Left lung (tissue), 4 donors: ENCODE measurements at regions not wholly inside any gene's neighbourhood (a gene's known extent, or its start where the extent isn't known, plus 50 kb on each side); places are given as distances from the start of the nearest gene placed in this dataset.

Experiments
- ATAC-seq: fragments of 200-7000 bp; cut with Tn5 transposase; one replicate; pipeline ENCODE4 v1.9.1; 2020; ENCODE audit warnings: moderate library complexity
- DNase-seq, 4 donors: peaks; one replicate each; pipeline ENCODE4 v3.0.0-alpha.2; 2013 to 2020
- H3K27ac ChIP-seq, 2 donors: fragments of 200-600 bp; sonication (generic) in 1 of 2; one replicate each; pipeline versions ENCODE4 v1.5.0 to v1.8.0; 2020 to 2021
- H3K27me3 ChIP-seq, 2 donors: fragments of 200-600 bp; sonication (generic) in 1 of 2; one replicate each; pipeline versions ENCODE4 v1.5.0 to v1.8.0; 2020 to 2021
- H3K36me3 ChIP-seq, 2 donors: fragments of 200-600 bp; sonication (generic) in 1 of 2; one replicate each; pipeline versions ENCODE4 v1.5.0 to v1.8.0; 2020 to 2021
- H3K4me1 ChIP-seq, 2 donors: fragments of 200-600 bp; one replicate each; pipeline ENCODE4 v1.8.0; 2021
- H3K4me3 ChIP-seq, 2 donors: fragments of 200-600 bp; sonication (generic) in 1 of 2; one replicate each; pipeline versions ENCODE4 v1.5.0 to v1.8.0; 2020 to 2021; ENCODE audit warnings: mild to moderate bottlenecking in 1 of 2
- H3K9me3 ChIP-seq, 2 donors: fragments of 200-600 bp; sonication (generic) in 1 of 2; one replicate each; pipeline versions ENCODE4 v1.5.0 to v1.8.0; 2020 to 2021
- intact Hi-C, 2 donors: fragments of 100-400 bp; cut with DNase I; formaldehyde crosslinking; loops; one replicate each; pipeline versions ENCODE4 v1.11.2 to v1.14.2; 2022
- TF ChIP-seq, protein P1 (sequence below), 2 donors: fragments of 200-600 bp; sonication (generic) in 1 of 2; IDR thresholded peaks; one replicate each; pipeline versions ENCODE4 v1.5.0 to v1.8.0; 2021; ENCODE audit warnings: antibody characterized with exemption in 2 of 2
- donor health status: DM: no; HTN: yes; CAD: no.
- donor health status: DM: no; HTN: no; CAD: no.

DNA sequence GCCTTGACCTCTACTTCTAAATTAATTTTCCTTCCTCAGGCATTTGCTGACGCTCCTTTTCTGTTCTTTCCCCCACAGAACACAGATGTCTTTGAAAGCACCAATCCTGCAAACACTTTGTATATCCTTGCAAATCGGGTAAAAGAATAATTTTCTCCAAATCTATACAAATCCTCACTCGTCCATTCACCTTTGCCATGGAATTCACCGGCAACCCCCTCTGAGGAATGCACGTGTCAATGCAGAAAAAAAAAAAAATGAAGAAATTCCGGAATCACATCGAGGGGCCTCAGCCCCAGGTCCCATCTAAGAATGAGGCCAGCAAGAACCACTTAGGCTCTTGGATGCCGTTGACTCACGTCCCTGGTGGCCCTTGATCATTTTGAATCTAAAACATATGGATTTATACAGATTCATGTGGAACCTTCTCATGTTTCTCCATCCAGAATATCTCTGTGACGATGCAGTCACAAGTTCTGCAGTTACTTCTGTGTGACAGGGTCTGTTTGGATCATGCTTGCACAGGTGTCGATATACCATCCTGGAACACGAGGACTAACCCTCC is 136.9 kb downstream of the RBFOX3 start:
- no peak for DNase-seq
- intact Hi-C loops: no loop called here
- no peaks in the 10 kb centered on the region for H3K9me3 ChIP-seq
- no peaks in the 10 kb centered on the region for H3K4me1 ChIP-seq
- no peak for ATAC-seq
- no peak overlapping the region for H3K4me3 ChIP-seq
- H3K36me3 ChIP-seq: no peaks in the 10 kb centered on the region
- H3K27me3 ChIP-seq: peaks cover 0 to 95% of the 10 kb centered on the region in 2 donors
- TF ChIP-seq, protein P1, sequence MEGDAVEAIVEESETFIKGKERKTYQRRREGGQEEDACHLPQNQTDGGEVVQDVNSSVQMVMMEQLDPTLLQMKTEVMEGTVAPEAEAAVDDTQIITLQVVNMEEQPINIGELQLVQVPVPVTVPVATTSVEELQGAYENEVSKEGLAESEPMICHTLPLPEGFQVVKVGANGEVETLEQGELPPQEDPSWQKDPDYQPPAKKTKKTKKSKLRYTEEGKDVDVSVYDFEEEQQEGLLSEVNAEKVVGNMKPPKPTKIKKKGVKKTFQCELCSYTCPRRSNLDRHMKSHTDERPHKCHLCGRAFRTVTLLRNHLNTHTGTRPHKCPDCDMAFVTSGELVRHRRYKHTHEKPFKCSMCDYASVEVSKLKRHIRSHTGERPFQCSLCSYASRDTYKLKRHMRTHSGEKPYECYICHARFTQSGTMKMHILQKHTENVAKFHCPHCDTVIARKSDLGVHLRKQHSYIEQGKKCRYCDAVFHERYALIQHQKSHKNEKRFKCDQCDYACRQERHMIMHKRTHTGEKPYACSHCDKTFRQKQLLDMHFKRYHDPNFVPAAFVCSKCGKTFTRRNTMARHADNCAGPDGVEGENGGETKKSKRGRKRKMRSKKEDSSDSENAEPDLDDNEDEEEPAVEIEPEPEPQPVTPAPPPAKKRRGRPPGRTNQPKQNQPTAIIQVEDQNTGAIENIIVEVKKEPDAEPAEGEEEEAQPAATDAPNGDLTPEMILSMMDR (IDR thresholded peaks at IDR 0.05): no peak
- H3K27ac ChIP-seq: no peak overlapping the region

DNA sequence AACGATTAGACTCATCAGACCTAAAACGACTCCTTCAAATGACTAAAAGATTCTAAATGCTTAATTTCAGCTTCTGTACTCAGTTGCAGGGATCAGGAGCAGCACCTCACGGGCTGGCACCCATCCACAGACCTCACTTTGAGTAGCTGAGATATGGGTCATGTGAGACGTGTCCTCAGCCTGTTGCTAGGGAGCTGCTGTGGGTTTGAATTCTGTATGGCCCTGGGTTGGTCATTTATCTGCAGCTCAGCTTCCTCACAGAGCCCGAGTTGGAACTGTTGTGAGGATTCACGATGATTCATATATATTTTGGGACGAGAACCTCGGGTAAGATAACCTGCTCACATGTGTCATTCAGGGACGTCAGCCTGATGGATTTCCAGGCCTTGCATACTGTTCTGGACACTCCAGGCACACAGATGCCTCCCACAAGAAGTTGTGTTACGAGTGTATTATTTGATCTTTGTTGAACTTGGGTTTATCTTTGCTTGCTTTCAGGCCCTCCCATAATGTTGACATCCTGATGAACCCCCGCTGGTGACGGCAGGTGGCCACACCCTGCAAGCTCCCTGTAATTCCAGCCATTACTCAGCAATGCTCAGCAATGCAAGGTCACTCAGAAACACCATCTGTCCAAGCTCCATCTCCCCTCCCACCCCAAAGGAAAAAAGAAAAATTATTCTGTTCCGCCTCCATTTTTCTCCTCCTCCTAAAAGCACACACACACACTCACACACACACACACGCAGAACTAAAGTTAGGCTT is 137.6 kb downstream of the RBFOX3 start:
- ATAC-seq: no peak
- intact Hi-C loops: no loop called here
- TF ChIP-seq, protein P1 (IDR thresholded peaks at IDR 0.05): no peak
- no peak overlapping the region for H3K27ac ChIP-seq
- H3K4me3 ChIP-seq: no peak overlapping the region
- peak in 1 of 4 donors; percentile 34 for DNase-seq
- no peaks in the 10 kb centered on the region for H3K9me3 ChIP-seq
- peaks cover 0 to 92% of the 10 kb centered on the region in 2 donors for H3K27me3 ChIP-seq
- no peaks in the 10 kb centered on the region for H3K36me3 ChIP-seq
- no peaks in the 10 kb centered on the region for H3K4me1 ChIP-seq

DNA sequence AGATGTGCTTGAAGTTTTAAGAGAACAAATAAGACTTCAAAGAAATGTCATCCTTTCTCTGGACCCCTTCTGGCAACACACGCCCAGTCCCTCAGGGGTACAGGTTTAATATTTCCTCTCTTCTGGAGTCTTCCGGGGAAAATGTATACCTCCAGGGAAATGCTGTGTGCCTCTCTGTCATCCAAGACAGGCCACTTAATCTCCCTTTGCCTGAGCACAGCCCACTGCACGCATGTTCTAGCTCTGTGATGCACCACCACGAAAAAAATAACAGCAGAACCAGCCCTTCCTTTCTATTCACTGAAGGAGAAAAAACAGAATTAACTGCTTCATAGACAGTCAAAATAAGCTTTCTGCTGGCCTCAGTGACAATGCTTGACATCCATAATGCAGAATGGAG is 140.1 kb downstream of the RBFOX3 start:
- H3K27me3 ChIP-seq: peaks cover 0 to 94% of the 10 kb centered on the region in 2 donors
- DNase-seq: no peak
- H3K36me3 ChIP-seq: no peaks in the 10 kb centered on the region
- no peaks in the 10 kb centered on the region for H3K9me3 ChIP-seq
- TF ChIP-seq, protein P1 (IDR thresholded peaks at IDR 0.05): no peak
- intact Hi-C loops: no loop called here
- H3K27ac ChIP-seq: no peak overlapping the region
- no peak overlapping the region for H3K4me3 ChIP-seq
- ATAC-seq: no peak
- H3K4me1 ChIP-seq: no peaks in the 10 kb centered on the region

DNA sequence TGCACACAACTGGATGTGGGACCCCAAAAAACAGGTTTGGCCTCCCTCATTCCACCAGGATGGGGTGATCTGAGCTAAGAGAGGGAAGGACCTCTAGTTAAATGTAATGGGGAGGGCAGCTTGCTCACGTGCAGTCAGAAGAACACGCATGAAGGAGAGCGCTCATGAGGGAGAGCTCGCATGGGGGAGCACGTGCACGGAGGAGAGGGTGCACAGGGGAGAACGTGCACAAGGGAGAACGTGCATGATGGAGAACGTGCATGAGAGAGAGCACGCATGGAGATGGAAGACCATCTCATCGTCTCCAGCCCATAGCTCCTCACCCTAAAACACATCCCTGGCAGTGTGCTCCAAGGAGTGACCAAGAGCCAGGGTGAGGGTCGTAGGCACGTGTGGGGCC is 141.2 kb downstream of the RBFOX3 start:
- Histone ChIP-seq H3K27me3 (peaks cover 0 to 94% of the 10 kb centered on the region in 2 donors), H3K4me1 (no peaks in the 10 kb centered on the region), H3K27ac (no peak overlapping the region), H3K36me3 (no peaks in the 10 kb centered on the region), H3K9me3 (no peaks in the 10 kb centered on the region), H3K4me3 (no peak overlapping the region)
- intact Hi-C loops: no loop called here
- ATAC-seq (no peak), DNase-seq (no peak)
- TF ChIP-seq, protein P1 (IDR thresholded peaks at IDR 0.05): no peak

DNA sequence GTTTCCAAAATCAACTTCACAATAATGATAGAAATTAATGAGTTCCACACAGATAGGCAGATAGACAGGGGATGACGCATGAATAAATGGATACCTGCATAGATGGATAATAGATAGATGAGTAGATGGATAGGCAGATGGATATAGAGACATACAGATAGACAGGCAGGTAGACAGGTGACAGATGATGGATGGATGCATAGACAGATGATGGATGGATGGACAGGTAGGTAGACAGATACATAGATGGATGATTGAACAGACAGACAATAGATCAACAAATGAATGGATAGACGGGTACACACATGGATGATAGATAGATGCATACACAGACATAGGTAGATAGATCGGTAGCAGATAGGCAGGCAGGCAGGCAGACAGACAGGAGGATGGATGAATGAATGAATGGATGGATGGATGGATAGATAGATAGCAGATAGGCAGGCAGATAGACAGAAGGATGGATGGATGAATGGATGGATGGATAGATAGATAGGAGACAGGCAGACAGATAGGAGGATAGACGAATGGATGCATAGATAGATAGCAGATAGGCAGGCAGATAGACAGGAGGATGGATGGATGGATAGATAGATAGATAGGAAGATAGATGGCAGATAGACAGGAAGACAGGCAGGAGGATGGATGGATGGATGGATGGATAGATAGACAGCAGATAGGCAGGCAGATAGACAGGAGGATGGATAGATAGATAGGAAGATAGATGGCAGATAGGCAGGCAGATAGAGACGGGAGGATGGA is 142.5 kb downstream of the RBFOX3 start:
- no peak overlapping the region for H3K4me3 ChIP-seq
- no peak overlapping the region for H3K27ac ChIP-seq
- H3K27me3 ChIP-seq: peaks cover 0 to 88% of the 10 kb centered on the region in 2 donors
- no peaks in the 10 kb centered on the region for H3K9me3 ChIP-seq
- no peaks in the 10 kb centered on the region for H3K4me1 ChIP-seq
- intact Hi-C loops: no loop called here
- ATAC-seq: no peak
- no peaks in the 10 kb centered on the region for H3K36me3 ChIP-seq
- DNase-seq: no peak
- TF ChIP-seq, protein P1 (IDR thresholded peaks at IDR 0.05): no peak
